Thymus (tissue), 11 donors: ENCODE measurements at regions not wholly inside any gene's neighbourhood (a gene's known extent, or its start where the extent isn't known, plus 50 kb on each side); places are given as distances from the start of the nearest gene placed in this dataset.
"Not testable (repeated sequence)": the region's sequence is repeated elsewhere in the genome, so short reads cannot be mapped to it uniquely, and the experiment has no call there.

Experiments used
- DNase-seq, 9 donors: peaks; one replicate each; pipeline ENCODE4 v3.0.0-alpha.2; 2013; ENCODE audit warnings: low spot score in 9 of 9, low read depth in 6 of 9, missing footprints in 1 of 9
- H3K27ac ChIP-seq, 2 donors: one replicate each; pipeline ENCODE4 v1.5.1; 2013; ENCODE audit warnings: control low read depth in 1 of 2, low read depth in 1 of 2, low read length in 1 of 2, mild to moderate bottlenecking in 1 of 2, moderate library complexity in 1 of 2
- H3K27me3 ChIP-seq, 2 donors: one replicate each; pipeline ENCODE4 v1.5.1; 2013; ENCODE audit warnings: low read length in 1 of 2; ENCODE audit not compliant: control insufficient read depth in 2 of 2, insufficient read depth in 1 of 2
- H3K36me3 ChIP-seq, 2 donors: one replicate each; pipeline ENCODE4 v1.5.1; 2013; ENCODE audit warnings: low read length in 1 of 2, mild to moderate bottlenecking in 1 of 2, moderate library complexity in 1 of 2; ENCODE audit not compliant: control insufficient read depth in 2 of 2, insufficient read depth in 2 of 2
- H3K4me1 ChIP-seq, 2 donors: one replicate each; pipeline ENCODE4 v1.5.1; 2013; ENCODE audit warnings: low read length in 2 of 2; ENCODE audit not compliant: control insufficient read depth in 2 of 2, insufficient read depth in 2 of 2
- H3K4me3 ChIP-seq, 2 donors: one replicate each; pipeline ENCODE4 v1.5.1; 2013; ENCODE audit warnings: low read length in 2 of 2, control low read depth in 1 of 2, mild to moderate bottlenecking in 1 of 2
- H3K9me3 ChIP-seq, 2 donors: one replicate each; pipeline ENCODE4 v1.5.1; 2013; ENCODE audit warnings: low read length in 1 of 2, mild to moderate bottlenecking in 1 of 2; ENCODE audit not compliant: control insufficient read depth in 2 of 2, insufficient read depth in 1 of 2
- WGBS: extraction: QIAGEN DNeasy Blood & Tissue Kit; methylation state at CpG from one replicate; pipeline ENCODE4 v1.1.7; 2013; 5-methylcytosine and 5-hydroxymethylcytosine counted together
- donor health status: healthy.

GRCh38 chr5:171537923-171538537 lies 118.6 kb downstream of the FGF18 start:
- no peak overlapping the region for H3K27ac ChIP-seq
- H3K9me3 ChIP-seq = no peaks in the 10 kb centered on the region
- DNase-seq = no peak
- H3K4me3 ChIP-seq = no peak overlapping the region
- no peaks in the 10 kb centered on the region for H3K36me3 ChIP-seq
- WGBS = 75% methylated on average over 3 of the region's 3 CpGs
- no peaks in the 10 kb centered on the region for H3K4me1 ChIP-seq
- H3K27me3 ChIP-seq = no peaks in the 10 kb centered on the region

- Histone ChIP-seq H3K27ac (no peak overlapping the region), H3K27me3 (no peaks in the 10 kb centered on the region), H3K4me1 (no peaks in the 10 kb centered on the region), H3K36me3 (no peaks in the 10 kb centered on the region), H3K4me3 (no peak overlapping the region), H3K9me3 (no peaks in the 10 kb centered on the region)
- DNase-seq = no peak
- WGBS = 86% methylated on average over 4 of the region's 4 CpGs
Measured at GRCh38 chr5:171538681-171539080, 119.2 kb downstream of the FGF18 start.

- no peaks in the 10 kb centered on the region for H3K4me1 ChIP-seq
- H3K4me3 ChIP-seq = no peak overlapping the region
- no peaks in the 10 kb centered on the region for H3K36me3 ChIP-seq
- no peaks in the 10 kb centered on the region for H3K27me3 ChIP-seq
- 91% methylated on average over 5 of the region's 5 CpGs for WGBS
- no peaks in the 10 kb centered on the region for H3K9me3 ChIP-seq
- no peak overlapping the region for H3K27ac ChIP-seq
- DNase-seq = no peak
Measured at GRCh38 chr5:171540865-171541264, 121.4 kb downstream of the FGF18 start.

- WGBS = 95% methylated on average over 13 of the region's 13 CpGs
- DNase-seq = no peak
- no peak overlapping the region for H3K27ac ChIP-seq
- H3K27me3 ChIP-seq = no peaks in the 10 kb centered on the region
- H3K9me3 ChIP-seq = no peaks in the 10 kb centered on the region
- no peaks in the 10 kb centered on the region for H3K4me1 ChIP-seq
- no peak overlapping the region for H3K4me3 ChIP-seq
- no peaks in the 10 kb centered on the region for H3K36me3 ChIP-seq
Measured at GRCh38 chr5:171541341-171541776, 121.9 kb downstream of the FGF18 start.

GRCh38 chr5:171542525-171543140 lies 123.2 kb downstream of the FGF18 start:
- WGBS = 92% methylated on average over 15 of the region's 15 CpGs
- no peaks in the 10 kb centered on the region for H3K27me3 ChIP-seq
- DNase-seq = no peak
- no peaks in the 10 kb centered on the region for H3K9me3 ChIP-seq
- H3K4me1 ChIP-seq = no peaks in the 10 kb centered on the region
- no peak overlapping the region for H3K4me3 ChIP-seq
- no peaks in the 10 kb centered on the region for H3K36me3 ChIP-seq
- H3K27ac ChIP-seq = no peak overlapping the region

- no peak overlapping the region for H3K4me3 ChIP-seq
- H3K36me3 ChIP-seq = no peaks in the 10 kb centered on the region
- 90% methylated on average over 13 of the region's 13 CpGs for WGBS
- H3K4me1 ChIP-seq = no peaks in the 10 kb centered on the region
- no peak overlapping the region for H3K27ac ChIP-seq
- H3K27me3 ChIP-seq = no peaks in the 10 kb centered on the region
- no peaks in the 10 kb centered on the region for H3K9me3 ChIP-seq
- no peak for DNase-seq
Measured at GRCh38 chr5:171543148-171543815, 123.8 kb downstream of the FGF18 start.

GRCh38 chr5:171544913-171545765 lies 125.7 kb downstream of the FGF18 start:
- no peak overlapping the region for H3K4me3 ChIP-seq
- H3K9me3 ChIP-seq = no peaks in the 10 kb centered on the region
- H3K4me1 ChIP-seq = no peaks in the 10 kb centered on the region
- H3K36me3 ChIP-seq = no peaks in the 10 kb centered on the region
- H3K27me3 ChIP-seq = no peaks in the 10 kb centered on the region
- no peak overlapping the region for H3K27ac ChIP-seq
- DNase-seq = no peak
- 95% methylated on average over 17 of the region's 17 CpGs for WGBS

GRCh38 chr5:171549274-171549673 lies 129.8 kb downstream of the FGF18 start:
- H3K36me3 ChIP-seq = no peaks in the 10 kb centered on the region
- no peaks in the 10 kb centered on the region for H3K27me3 ChIP-seq
- no peaks in the 10 kb centered on the region for H3K9me3 ChIP-seq
- H3K27ac ChIP-seq = no peak overlapping the region
- WGBS = 90% methylated on average over 8 of the region's 8 CpGs
- no peak for DNase-seq
- H3K4me3 ChIP-seq = no peak overlapping the region
- no peaks in the 10 kb centered on the region for H3K4me1 ChIP-seq

GRCh38 chr5:171553817-171554216 lies 134.4 kb downstream of the FGF18 start:
- WGBS = 96% methylated on average over 7 of the region's 7 CpGs
- not testable (repeated sequence) for H3K4me1 ChIP-seq, H3K9me3 ChIP-seq

More at GRCh38 chr5:171553817-171554216, 134.4 kb downstream of the FGF18 start:
- H3K4me3 ChIP-seq, H3K27me3 ChIP-seq, H3K36me3 ChIP-seq, DNase-seq, H3K27ac ChIP-seq: not testable (repeated sequence)
